Keratinocyte (primary cell): ENCODE measurements at regions not wholly inside any gene's neighbourhood (a gene's known extent, or its start where the extent isn't known, plus 50 kb on each side); places are given as distances from the start of the nearest gene placed in this dataset.

ENCODE experiments used
- DNase-seq: peaks from one replicate; pipeline ENCODE4 v3.0.0-alpha.2; 2011; ENCODE audit warnings: low read depth, missing footprints, low spot score
- FAIRE-seq: peaks from 2 replicates; lab custom pipeline; 2011; peaks lifted over from hg19 to GRCh38; lab: Jason Lieb, UNC
- H2AFZ ChIP-seq: 2 replicates; pipeline ENCODE4 v1.6.0; 2012; ENCODE audit warnings: low read length, control low read depth, inconsistent platforms; ENCODE audit not compliant: control insufficient read depth
- H3K27ac ChIP-seq: 2 replicates; pipeline ENCODE4 v1.5.1; 2011; ENCODE audit warnings: low read length; ENCODE audit not compliant: control insufficient read depth, insufficient read depth
- H3K27me3 ChIP-seq: 3 replicates; pipeline ENCODE4 v1.6.0; 2011; ENCODE audit warnings: low read length; ENCODE audit not compliant: control insufficient read depth, insufficient read depth; ENCODE audit errors: extremely low read depth
- H3K36me3 ChIP-seq, 2 experiments: 2 replicates in 1 of 2; 3 replicates in 1 of 2; pipeline ENCODE4 v1.5.1; 2011; ENCODE audit warnings: low read length in 2 of 2, mild to moderate bottlenecking in 1 of 2; ENCODE audit not compliant: control insufficient read depth in 2 of 2, insufficient read depth in 2 of 2; ENCODE audit errors: extremely low read depth in 1 of 2
- H3K4me1 ChIP-seq: 3 replicates; pipeline ENCODE4 v1.5.1; 2011; ENCODE audit warnings: low read length; ENCODE audit not compliant: control insufficient read depth, insufficient read depth; ENCODE audit errors: extremely low read depth
- H3K4me2 ChIP-seq: 3 replicates; pipeline ENCODE4 v1.6.0; 2011; ENCODE audit warnings: low read depth, low read length; ENCODE audit not compliant: control insufficient read depth, insufficient read depth; ENCODE audit errors: extremely low read depth
- H3K4me3 ChIP-seq, 3 experiments: fragments of 200-600 bp in 1 of 3; sonication (generic) in 1 of 3; 2 replicates in 2 of 3; 3 replicates in 1 of 3; pipeline ENCODE4 v1.5.1; 2011 to 2016; ENCODE audit warnings: low read length in 3 of 3, mild to moderate bottlenecking in 3 of 3, control low read depth in 2 of 3, inconsistent platforms in 1 of 3, low read depth in 1 of 3, mixed read lengths in 1 of 3, mixed run types in 1 of 3, moderate library complexity in 1 of 3; ENCODE audit not compliant: control insufficient read depth in 2 of 3, insufficient read depth in 2 of 3; ENCODE audit errors: extremely low read depth in 1 of 3
- H3K79me2 ChIP-seq: 2 replicates; pipeline ENCODE4 v1.6.0; 2012; ENCODE audit warnings: low read length; ENCODE audit not compliant: control insufficient read depth, insufficient read depth
- H3K9ac ChIP-seq: 3 replicates; pipeline ENCODE4 v1.6.0; 2011; ENCODE audit warnings: low read length; ENCODE audit not compliant: control insufficient read depth, insufficient read depth; ENCODE audit errors: extremely low read depth
- H3K9me1 ChIP-seq: 3 replicates; pipeline ENCODE4 v1.6.0; 2011; ENCODE audit warnings: low read length; ENCODE audit not compliant: control insufficient read depth, insufficient read depth; ENCODE audit errors: extremely low read depth
- H3K9me3 ChIP-seq: 2 replicates; pipeline ENCODE4 v1.5.1; 2012; ENCODE audit warnings: low read depth, low read length; ENCODE audit not compliant: control insufficient read depth
- H4K20me1 ChIP-seq: 3 replicates; pipeline ENCODE4 v1.6.0; 2011; ENCODE audit warnings: low read length; ENCODE audit not compliant: control insufficient read depth, insufficient read depth; ENCODE audit errors: extremely low read depth
- EZH2 ChIP-seq: IDR thresholded peaks from one replicate; pipeline ENCODE4 v1.6.1; 2012; ENCODE audit warnings: inconsistent platforms, mild to moderate bottlenecking, low read length, moderate library complexity
- dilution Hi-C: fragments of 300-500 bp; cut with MboI; formaldehyde crosslinking; loops from one replicate; pipeline ENCODE4 v1.7.0; 2020; ENCODE audit warnings: low sequenced_read_pairs; ENCODE audit not compliant: extremely low pct_ligation_motif_present
- TF ChIP-seq, protein P1 (sequence below), 3 experiments: IDR thresholded peaks in 1 of 3; conservative IDR thresholded peaks in 1 of 3; optimal IDR thresholded peaks in 1 of 3; 2 replicates in 2 of 3; 3 replicates in 1 of 3; pipeline versions ENCODE3 to v1.5.1; 2011; ENCODE audit warnings: low read length in 3 of 3, mild to moderate bottlenecking in 3 of 3, moderate library complexity in 2 of 3, control low read depth in 1 of 3, inconsistent platforms in 1 of 3; ENCODE audit not compliant: insufficient read depth in 2 of 3; ENCODE audit errors: extremely low read depth in 1 of 3

- Histone ChIP-seq H3K4me2 (no peak overlapping the region), H3K4me3 (no peak overlapping the region), H2AFZ (no peak overlapping the region), H3K4me1 (no peaks in the 10 kb centered on the region), H3K27me3 (no peaks in the 10 kb centered on the region), H3K36me3 (no peaks in the 10 kb centered on the region), H4K20me1 (no peaks in the 10 kb centered on the region), H3K79me2 (no peaks in the 10 kb centered on the region), H3K9me1 (no peaks in the 10 kb centered on the region), H3K27ac (no peak overlapping the region), H3K9me3 (no peaks in the 10 kb centered on the region), H3K9ac (no peak overlapping the region)
- dilution Hi-C loops: no loop called here
- DNase-seq: no peak
- TF ChIP-seq, protein P1, sequence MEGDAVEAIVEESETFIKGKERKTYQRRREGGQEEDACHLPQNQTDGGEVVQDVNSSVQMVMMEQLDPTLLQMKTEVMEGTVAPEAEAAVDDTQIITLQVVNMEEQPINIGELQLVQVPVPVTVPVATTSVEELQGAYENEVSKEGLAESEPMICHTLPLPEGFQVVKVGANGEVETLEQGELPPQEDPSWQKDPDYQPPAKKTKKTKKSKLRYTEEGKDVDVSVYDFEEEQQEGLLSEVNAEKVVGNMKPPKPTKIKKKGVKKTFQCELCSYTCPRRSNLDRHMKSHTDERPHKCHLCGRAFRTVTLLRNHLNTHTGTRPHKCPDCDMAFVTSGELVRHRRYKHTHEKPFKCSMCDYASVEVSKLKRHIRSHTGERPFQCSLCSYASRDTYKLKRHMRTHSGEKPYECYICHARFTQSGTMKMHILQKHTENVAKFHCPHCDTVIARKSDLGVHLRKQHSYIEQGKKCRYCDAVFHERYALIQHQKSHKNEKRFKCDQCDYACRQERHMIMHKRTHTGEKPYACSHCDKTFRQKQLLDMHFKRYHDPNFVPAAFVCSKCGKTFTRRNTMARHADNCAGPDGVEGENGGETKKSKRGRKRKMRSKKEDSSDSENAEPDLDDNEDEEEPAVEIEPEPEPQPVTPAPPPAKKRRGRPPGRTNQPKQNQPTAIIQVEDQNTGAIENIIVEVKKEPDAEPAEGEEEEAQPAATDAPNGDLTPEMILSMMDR (optimal IDR thresholded peaks at IDR 0.05 in 1 of 3, IDR thresholded peaks at IDR 0.05 in 1 of 3, conservative IDR thresholded peaks at IDR 0.05 in 1 of 3; ENCODE audit: extremely low read depth in 1 of 3, insufficient read depth in 2 of 3, low read length in 3 of 3): no peak
- no peak for TF ChIP-seq EZH2
- no peak for FAIRE-seq
These were observed 75.8 kb upstream of the UMPS start for GRCh38 chr3:124654470-124654845.

DNA sequence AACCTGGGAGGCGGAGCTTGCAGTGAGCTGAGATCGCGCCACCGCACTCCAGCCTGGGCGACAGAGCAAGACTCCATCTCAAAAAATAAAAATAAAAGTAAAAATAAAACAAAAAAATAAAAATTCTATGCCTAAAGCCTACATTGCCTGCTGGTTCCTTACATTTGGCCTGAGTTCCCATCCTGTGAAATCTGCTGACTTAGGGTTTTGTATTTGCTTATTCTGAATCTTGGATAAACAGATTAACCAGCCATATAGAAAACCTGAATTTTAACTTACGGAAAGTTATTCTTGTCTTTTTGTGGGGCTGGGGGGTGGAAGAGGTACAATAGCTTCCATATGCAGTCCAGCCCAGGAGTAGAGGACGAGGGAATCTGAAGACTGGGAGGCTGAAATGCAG is 73.7 kb upstream of the UMPS start:
- TF ChIP-seq, protein P1 (optimal IDR thresholded peaks at IDR 0.05 in 1 of 3, IDR thresholded peaks at IDR 0.05 in 1 of 3, conservative IDR thresholded peaks at IDR 0.05 in 1 of 3; ENCODE audit: extremely low read depth in 1 of 3, insufficient read depth in 2 of 3, low read length in 3 of 3): no peak
- TF ChIP-seq EZH2: no peak
- no peak overlapping the region for H2AFZ ChIP-seq
- no peak for DNase-seq
- no peaks in the 10 kb centered on the region for H3K79me2 ChIP-seq
- H3K4me3 ChIP-seq: no peak overlapping the region
- H3K9me1 ChIP-seq: no peaks in the 10 kb centered on the region
- H4K20me1 ChIP-seq: no peaks in the 10 kb centered on the region
- no peak overlapping the region for H3K27ac ChIP-seq
- H3K27me3 ChIP-seq: no peaks in the 10 kb centered on the region
- H3K4me1 ChIP-seq: no peaks in the 10 kb centered on the region
- dilution Hi-C loops: no loop called here
- FAIRE-seq: no peak
- no peaks in the 10 kb centered on the region for H3K9me3 ChIP-seq
- H3K4me2 ChIP-seq: no peak overlapping the region
- H3K9ac ChIP-seq: no peak overlapping the region
- H3K36me3 ChIP-seq: no peaks in the 10 kb centered on the region
